Fibroblast of skin of back (primary cell): ENCODE measurements at regions not wholly inside any gene's neighbourhood (a gene's known extent, or its start where the extent isn't known, plus 50 kb on each side); places are given as distances from the start of the nearest gene placed in this dataset.
"Not testable (repeated sequence)": the region's sequence is repeated elsewhere in the genome, so short reads cannot be mapped to it uniquely, and the experiment has no call there.

ENCODE experiments used
- DNase-seq: peaks from one replicate; pipeline ENCODE4 v3.0.0-alpha.2; 2013

DNA sequence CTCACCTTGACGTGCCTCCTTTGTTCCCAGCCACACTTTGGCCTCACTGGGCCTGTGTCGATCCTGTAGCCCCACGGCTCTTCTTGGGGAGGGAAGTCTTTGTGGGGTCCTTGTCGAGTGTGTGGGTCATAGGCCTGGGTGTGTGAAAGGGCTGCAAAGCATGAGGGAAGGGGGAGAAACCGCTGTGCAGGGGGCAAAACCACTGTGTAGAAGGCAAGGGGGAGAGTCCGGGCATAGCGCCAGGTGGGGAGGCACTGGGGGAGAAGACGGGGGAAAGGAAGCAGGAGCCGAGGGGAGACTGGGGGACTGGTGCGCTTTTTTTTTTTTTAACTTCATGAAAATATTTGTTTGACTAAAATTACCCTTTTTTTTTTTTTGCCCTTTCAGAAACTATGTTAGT lies 65.1 kb upstream of the RASD2 start:
- no peak for DNase-seq

DNA sequence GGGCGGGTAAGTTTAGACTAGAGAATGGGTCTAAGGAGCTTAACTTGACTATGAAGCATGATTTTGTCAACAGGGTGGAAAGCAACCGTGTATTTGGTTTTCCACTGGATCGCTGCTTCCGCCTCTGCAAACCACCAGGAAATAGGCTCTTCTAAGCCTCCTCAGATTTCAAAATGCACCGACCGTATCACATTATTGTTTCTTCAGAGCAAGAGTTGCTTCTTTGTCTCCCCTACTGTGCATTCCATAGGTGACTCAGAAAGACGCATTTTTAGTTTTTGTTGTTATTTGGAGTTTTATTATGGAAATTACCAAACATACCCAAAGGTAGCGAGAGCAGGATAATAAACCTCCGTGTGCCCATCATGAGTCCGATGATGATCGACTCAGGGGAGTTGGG lies 64.3 kb upstream of the RASD2 start:
- no peak for DNase-seq

DNA sequence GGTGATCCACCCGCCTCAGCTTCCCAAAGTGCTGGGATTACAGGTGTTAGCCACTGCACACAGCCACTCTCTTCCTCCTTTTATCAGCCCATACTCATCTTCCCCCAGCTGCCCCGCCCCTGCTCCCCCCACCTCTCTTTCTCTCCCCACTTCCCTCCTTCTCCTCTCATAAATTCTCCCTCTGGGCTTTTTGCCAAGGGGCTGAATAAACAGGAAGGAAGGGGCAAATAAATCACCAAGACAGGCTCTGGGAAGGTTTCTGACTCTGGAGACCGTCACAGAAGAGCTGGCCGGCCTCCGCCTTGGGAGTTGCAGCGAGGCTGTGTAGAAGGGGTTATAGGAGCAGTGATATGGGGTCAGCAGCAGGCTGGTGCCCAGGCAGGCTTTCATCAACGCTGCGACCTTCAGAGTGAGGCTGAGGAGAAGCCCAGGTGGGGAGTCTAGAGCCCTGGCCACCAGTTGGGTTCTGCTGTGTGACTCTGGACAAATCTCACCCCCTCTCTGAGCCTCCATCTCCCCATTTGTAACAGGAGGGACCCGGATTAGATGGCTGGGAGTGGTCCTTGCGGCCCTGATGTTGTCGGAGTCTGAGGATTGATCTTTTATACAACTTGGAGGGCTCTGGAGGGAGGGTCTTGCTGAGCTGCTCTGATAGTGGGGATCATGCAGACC lies 62.6 kb upstream of the RASD2 start:
- DNase-seq, result peak; percentile 75

DNA sequence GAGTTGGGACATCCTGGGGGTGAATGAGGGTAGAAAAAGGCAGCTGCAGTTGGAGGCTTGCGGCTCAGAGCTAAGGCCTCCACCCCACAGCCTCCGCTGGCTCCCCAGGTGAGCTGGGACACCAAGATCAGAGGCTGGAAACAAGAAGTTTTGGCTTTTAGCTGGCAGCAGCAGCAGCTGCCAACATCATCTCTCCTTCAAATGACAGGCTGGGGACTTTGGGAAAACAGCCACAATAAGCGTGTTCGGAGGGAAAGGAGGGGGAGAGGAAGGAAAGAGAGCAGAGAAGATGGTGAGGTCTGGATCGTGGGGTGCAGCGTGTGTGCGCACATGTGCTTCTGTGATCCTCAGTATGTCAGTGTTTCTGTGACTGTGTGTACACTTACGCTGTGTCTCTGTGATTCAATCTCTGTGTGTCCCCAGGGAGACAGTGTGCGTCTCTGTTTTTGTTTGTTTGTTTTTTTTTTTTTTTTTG lies 62.0 kb upstream of the RASD2 start:
- DNase-seq, result no peak

DNA sequence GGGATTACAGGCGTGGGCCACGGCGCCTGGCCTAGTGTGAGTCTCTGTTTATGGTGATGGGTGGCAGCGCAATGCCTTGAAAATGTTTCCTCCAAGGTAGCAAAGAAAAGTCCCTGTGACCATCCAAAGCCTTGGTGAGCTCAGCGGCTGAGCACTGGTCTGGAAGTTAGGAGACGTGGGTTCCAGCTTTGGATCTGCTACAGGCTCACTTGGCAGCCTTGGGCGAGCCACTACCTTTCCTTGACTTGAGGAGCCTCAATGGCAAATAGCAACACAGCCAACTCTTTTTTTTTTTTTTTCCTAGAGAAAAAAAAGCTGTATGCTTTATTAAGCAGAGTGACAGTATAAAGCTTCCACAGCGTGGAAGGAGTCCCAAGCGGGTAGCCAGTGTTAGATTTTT lies 61.3 kb upstream of the RASD2 start:
- DNase-seq, result no peak

DNA sequence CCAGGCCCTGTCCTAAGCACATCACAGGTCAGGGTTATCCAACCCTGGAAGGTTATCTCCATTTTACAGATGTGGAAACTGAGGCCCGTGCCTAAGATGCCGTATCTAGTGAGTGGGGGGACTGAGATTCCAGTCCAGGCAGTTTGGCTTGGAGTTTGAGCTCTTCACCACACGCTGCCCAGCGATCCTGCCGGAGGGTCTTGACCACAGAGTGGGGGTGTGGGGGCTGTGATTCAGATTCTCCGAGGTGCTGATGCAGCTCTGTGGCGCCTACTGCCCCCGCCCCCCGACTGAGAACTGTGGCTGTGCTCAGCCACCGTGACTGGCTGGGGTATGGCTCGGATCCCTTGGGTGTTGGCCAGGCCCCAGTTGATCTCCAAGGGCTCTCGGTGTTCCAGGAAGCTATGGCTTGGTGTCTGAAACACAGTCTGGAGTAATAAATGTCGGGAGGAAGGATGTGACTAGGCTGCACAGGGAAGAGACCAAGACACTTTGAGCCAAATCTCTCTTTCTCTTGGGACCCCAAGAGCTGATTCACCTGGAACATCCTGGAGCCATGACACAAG lies 60.6 kb upstream of the RASD2 start:
- DNase-seq, result no peak

DNA sequence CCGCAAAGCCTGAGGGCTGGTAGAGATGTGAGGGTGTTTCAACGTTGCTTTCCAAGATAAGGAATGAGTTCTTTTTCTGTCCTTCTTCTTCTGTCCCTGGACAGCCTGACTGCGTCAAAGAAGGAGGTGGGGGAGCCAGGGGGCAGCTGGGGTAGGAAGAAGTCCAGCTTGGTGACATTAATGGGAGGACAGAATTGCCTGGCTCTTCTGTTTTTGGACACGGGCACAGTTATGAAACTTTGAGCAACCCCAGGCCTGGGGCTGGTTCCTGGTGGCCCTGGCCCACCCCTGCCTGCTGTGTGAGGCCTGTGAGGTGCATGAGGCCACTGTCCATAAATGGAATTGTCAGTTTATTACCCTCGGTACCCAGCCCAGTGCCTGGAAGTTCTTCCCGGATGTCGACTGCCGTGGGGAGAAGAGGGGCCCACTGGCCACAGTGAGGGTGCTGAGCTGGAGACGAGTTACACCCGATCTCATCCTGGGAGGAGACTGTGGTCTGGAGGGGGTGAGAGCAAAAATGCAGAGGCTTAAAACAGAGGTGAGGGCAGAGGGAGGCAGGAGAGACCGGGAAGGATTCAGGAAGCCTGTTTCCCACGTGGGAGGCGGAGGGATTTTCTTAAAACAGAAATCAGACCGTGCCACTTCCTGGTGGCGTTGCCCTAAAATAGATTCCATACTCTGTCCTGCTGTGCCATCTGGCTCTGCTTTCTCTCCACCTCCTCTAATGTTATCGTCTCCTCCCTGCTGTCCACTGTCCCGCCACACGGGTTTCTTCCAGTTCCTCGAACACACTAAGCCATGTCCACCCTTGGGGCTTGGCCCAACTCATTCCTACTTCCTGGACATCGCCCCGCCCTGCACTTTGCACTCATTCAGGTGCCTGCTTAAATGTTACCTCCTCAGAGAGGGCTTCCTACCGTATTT lies 59.7 kb upstream of the RASD2 start:
- DNase-seq, result peak; percentile 25

DNA sequence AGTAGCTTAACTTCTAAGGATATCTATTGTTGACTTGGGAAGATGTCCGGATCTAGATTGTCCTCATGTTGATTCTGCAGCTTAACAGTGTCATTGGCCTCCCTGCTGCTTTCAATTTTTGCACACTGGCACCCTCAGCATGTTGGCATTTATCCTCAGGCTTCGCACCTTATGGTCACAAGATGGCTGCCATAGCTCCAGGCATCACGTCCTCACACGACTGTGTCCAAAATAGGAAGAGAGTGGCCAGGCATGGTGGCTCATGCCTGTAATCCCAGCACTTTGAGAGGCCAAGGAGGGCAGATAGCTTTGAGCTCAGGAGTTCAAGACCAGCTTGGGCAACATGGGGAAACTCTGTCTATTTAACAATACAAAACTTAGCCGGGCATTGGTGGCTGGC lies 58.3 kb upstream of the RASD2 start:
- DNase-seq, result no peak

DNA sequence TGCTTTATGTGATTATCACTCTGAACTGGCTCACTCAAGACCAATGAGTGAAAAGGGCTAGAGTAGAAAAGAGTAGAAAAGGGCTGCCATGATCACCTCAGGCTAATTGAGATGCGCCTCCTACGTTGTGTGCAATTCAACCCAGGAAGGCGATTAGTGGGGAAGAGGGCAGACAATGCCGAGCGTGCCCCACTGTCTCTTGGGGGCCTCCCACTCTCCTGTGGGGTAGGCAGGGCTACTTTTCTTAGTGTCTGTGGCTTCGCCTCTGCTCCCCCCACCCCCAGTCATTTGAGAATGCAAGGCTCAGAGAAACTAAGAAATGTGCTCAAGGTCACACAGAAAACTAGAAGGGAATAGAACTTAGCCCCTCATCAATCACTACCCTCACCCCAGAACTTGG lies 57.7 kb upstream of the RASD2 start:
- no peak for DNase-seq

DNA sequence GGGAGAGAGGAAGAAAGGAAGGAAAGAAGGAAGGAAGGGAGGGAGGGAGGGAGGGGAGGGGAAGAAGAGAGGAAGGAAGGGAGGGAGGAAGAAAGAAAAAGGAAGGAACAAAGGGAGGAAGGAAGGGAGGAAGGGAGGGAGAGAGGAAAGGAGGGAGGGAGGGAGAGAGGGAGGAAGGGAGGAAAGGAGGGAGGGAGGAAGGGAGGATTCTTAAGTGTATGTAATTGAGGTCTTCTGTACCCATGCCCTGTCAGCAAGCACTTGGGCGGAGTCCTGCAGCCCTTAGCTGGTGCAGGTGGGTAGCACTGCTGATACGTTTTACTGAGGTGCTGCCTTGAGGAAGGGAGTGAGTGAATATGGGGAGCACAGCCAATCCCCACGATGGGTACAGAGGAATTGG lies 56.9 kb upstream of the RASD2 start:
- no peak for DNase-seq

DNA sequence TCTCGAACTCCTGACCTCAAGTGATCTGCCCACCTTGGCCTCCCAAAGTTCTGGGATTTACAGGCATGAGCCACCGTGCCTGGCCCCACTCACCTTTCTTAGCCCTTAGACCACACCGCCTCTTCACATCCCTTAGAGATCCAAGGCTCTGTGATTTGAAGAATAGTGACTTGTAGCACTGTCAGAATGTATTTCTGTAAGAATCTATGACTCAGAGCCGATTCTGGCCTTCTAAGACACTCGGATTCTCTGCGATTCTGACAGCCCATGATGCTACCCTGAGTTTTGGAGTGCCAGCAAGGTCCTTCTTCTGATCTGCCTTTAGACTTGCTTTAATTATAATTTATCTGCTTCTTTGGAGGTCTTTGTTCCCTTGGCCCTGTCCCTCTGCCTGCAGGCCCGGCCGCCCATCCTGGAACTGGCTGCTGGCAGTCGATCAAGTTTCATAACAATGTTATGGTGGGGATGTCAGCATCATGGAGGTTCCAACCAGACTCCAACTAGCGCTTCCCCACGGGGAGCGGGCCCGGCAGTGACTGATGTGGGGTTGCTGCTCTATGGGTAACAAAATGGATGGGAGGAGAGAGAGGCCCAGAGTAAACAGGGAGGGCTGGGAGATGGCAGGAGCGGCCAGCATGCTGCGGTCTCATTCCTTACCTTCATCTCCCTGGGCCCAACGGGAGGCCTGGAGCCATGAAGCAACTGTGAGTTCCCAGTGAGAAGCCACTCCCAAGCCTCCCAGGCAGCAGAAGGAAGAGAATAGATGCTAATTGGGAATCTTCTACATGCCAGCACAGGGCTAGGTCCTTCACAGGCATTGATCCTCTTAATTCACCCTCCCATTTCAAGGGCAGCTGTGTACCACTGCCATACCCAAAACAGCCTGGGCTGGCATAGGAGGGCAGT lies 55.7 kb upstream of the RASD2 start:
- peak; percentile 20 for DNase-seq

DNA sequence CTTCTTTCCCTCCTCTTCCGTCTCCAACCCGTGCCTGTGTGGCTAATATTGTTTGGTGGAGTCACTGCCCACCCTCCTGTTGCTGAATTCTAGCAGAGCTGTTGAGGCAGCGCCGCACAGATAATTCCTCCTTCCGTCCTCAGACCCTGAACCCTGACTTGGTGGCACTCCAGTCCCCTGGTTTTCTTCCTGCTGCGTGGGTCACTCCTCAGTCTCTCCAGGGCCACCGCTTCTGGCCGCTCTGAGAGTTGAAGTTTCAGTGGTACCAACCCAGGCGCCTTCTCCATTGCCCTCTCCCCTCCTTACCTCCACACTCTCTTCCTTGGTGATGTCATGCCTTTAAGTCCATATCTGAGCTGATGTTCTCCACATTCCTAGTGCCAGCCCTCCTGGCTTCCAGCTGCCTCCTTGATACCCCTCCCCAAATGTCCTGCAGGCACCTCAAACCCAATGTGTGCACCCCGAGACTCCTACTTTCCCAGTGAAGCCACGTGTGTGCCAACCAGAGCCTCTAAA lies 54.5 kb upstream of the RASD2 start:
- DNase-seq, result no peak

DNA sequence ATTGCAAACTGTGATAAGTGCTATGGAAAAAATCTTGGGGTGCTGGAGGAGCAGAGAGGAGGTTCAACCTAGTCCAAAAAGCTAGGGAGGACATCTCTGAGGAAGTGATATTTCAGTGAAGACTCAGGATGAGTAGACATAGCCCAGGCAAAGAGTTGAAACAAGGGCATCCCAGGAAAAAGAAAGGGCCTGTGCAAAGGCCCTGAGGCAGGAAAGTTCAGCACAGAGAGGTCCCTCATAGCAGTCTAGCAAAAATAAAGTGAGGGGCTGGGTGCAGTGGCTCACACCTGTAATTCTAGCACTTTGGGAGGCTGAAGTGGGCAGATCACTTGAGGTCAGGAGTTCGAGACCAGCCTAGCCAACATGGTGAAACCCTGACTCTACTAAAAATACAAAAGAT lies 53.0 kb upstream of the RASD2 start:
- DNase-seq, result not testable (repeated sequence)

DNA sequence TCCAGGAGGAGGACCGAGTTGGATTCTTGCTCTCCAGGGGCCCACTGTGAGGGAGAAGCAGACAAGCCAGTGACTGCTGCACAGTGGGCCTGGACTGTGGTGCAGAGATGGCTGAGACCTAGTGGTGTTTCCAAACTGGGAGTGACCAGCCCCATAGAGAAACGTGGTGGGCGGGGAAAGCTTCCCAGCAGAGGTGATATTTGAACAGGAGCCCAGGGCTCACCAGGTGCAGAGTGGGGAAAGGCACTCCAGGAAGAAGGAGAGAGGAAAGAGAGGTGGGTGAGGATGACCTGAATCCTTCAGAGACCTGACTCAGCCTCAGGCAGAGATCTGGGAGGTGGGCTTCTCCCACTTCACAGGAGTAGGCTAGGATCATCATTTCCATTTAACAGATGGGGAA lies 52.1 kb upstream of the RASD2 start:
- DNase-seq, result no peak

DNA sequence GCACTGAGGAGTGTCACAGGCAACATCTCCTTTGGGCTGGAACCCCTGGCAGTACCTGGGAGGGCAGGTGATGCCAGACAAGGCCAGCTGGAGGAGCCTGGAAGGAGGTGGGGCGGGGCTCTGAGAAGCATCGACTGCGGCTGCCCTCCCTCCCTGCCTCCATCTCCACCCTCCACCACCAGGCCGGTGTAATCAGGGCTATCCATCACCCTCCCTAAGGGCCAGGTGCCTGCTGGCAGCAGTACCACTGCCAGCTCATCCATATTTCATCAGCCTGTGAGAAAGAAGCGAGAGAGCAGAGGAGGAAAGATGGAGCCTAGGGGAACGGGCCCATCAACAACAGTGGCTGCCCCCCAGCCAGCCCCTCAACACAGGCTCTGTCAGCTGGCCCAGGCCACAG lies 51.4 kb upstream of the RASD2 start:
- no peak for DNase-seq
